B cell (primary cell): ENCODE measurements at regions not wholly inside any gene's neighbourhood (a gene's known extent, or its start where the extent isn't known, plus 50 kb on each side); places are given as distances from the start of the nearest gene placed in this dataset.
"Not testable (repeated sequence)": the region's sequence is repeated elsewhere in the genome, so short reads cannot be mapped to it uniquely, and the experiment has no call there.

ENCODE experiments used
- ATAC-seq: fragments of 200-7000 bp; cut with Tn5 transposase; one replicate; pipeline ENCODE4 v1.10.0; 2021; ENCODE audit warnings: low read depth, mild to moderate bottlenecking, moderate number of reproducible peaks, moderate library complexity
- CTCF ChIA-PET: fragments of 350-600 bp; sonication (Branson Sonifier 250); formaldehyde crosslinking; loops from one replicate; lab custom pipeline; 2021; ENCODE audit warnings: antibody characterized with exemption, inconsistent platforms; lab: Charles Lee
- POLR2A ChIA-PET: fragments of 350-600 bp; sonication (Branson Sonifier 250); formaldehyde crosslinking; loops from one replicate; lab custom pipeline; 2021; ENCODE audit warnings: antibody characterized with exemption; lab: Charles Lee
- DNase-seq: peaks from one replicate; pipeline ENCODE4 v3.0.0; 2013
- H2AFZ ChIP-seq: 2 replicates; pipeline ENCODE4 v1.6.1; 2012; ENCODE audit warnings: mild to moderate bottlenecking, low read depth, low read length; ENCODE audit not compliant: insufficient read depth, poor library complexity, severe bottlenecking
- H3K27ac ChIP-seq, 2 donors: 1 replicate in 1 of 2; 2 replicates in 1 of 2; pipeline ENCODE4 v1.5.1; 2012 to 2013; ENCODE audit warnings: low read length in 2 of 2, mild to moderate bottlenecking in 2 of 2, moderate library complexity in 1 of 2
- H3K27me3 ChIP-seq, 4 experiments: fragments of 200-600 bp in 1 of 4; sonication (generic) in 1 of 4; replicated peaks in 1 of 4; 1 replicate in 2 of 4; 2 replicates in 2 of 4; pipeline versions ENCODE4 v1.6.1 to v1.7.0; 2013 to 2016; ENCODE audit warnings: low read length in 3 of 4, mild to moderate bottlenecking in 2 of 4, mixed read lengths in 1 of 4, moderate library complexity in 1 of 4; ENCODE audit not compliant: insufficient read depth in 4 of 4, control insufficient read depth in 3 of 4; ENCODE audit errors: control extremely low read depth in 1 of 4
- H3K36me3 ChIP-seq, 2 experiments: replicated peaks in 1 of 2; 1 replicate in 1 of 2; 2 replicates in 1 of 2; pipeline versions ENCODE4 v1.6.1 to v1.7.1; 2013; ENCODE audit warnings: low read length in 1 of 2; ENCODE audit not compliant: insufficient read depth in 2 of 2, control insufficient read depth in 1 of 2; ENCODE audit errors: control extremely low read depth in 1 of 2, extremely low read depth in 1 of 2
- H3K4me1 ChIP-seq, 2 donors: fragments of 200-600 bp in 1 of 2; sonication (generic) in 1 of 2; 1 replicate in 1 of 2; 2 replicates in 1 of 2; pipeline versions ENCODE4 v1.5.1 to v1.6.1; 2013 to 2017; ENCODE audit warnings: low read length in 2 of 2; ENCODE audit not compliant: control insufficient read depth in 2 of 2, insufficient read depth in 2 of 2
- H3K4me2 ChIP-seq: replicated peaks from 2 replicates; pipeline ENCODE3; 2012; ENCODE audit warnings: mild to moderate bottlenecking, low read depth, low read length; ENCODE audit not compliant: poor library complexity, severe bottlenecking
- H3K4me3 ChIP-seq, 5 experiments: fragments of 200-600 bp in 1 of 5; sonication (generic) in 1 of 5; 1 replicate in 3 of 5; 2 replicates in 2 of 5; pipeline versions ENCODE4 v1.5.1 to v1.7.0; 2011 to 2016; ENCODE audit warnings: low read length in 4 of 5, mild to moderate bottlenecking in 4 of 5, low read depth in 2 of 5, control low read depth in 1 of 5, moderate library complexity in 1 of 5; ENCODE audit not compliant: insufficient read depth in 1 of 5; ENCODE audit errors: control extremely low read depth in 1 of 5, extremely low read depth in 1 of 5
- H3K79me2 ChIP-seq: fragments of 200-600 bp; sonication (generic); one replicate; pipeline ENCODE4 v1.6.0; 2016; ENCODE audit warnings: low read length; ENCODE audit not compliant: control insufficient read depth, insufficient read depth
- H3K9ac ChIP-seq: fragments of 200-600 bp; sonication (generic); 2 replicates; pipeline ENCODE4 v1.6.1; 2017; ENCODE audit warnings: mild to moderate bottlenecking, low read length, moderate library complexity
- H3K9me3 ChIP-seq, 3 donors: one replicate each; pipeline versions ENCODE4 v1.6.1 to v1.7.1; 2013; ENCODE audit warnings: low read length in 2 of 3; ENCODE audit not compliant: control insufficient read depth in 2 of 3, insufficient read depth in 1 of 3; ENCODE audit errors: control extremely low read depth in 1 of 3
- H4K20me1 ChIP-seq: 2 replicates; pipeline ENCODE4 v1.6.0; 2012; ENCODE audit warnings: mild to moderate bottlenecking, low read length; ENCODE audit not compliant: insufficient read depth, control insufficient read depth, poor library complexity, severe bottlenecking
- H3K27ac Mint-ChIP-seq: one replicate; pipeline ENCODE4 v1.8.0; 2021; ENCODE audit warnings: mixed read lengths
- H3K27me3 Mint-ChIP-seq: one replicate; pipeline ENCODE4 v1.8.0; 2021; ENCODE audit warnings: mixed read lengths
- H3K4me1 Mint-ChIP-seq: one replicate; pipeline ENCODE4 v1.8.0; 2021; ENCODE audit warnings: mixed read lengths
- H3K4me3 Mint-ChIP-seq: one replicate; pipeline ENCODE4 v1.8.0; 2021; ENCODE audit warnings: mixed read lengths
- H3K9me3 Mint-ChIP-seq: one replicate; pipeline ENCODE4 v1.8.0; 2022; ENCODE audit warnings: mixed read lengths; ENCODE audit not compliant: insufficient read depth
- EZH2 ChIP-seq: IDR thresholded peaks from 2 replicates; pipeline ENCODE4 v1.6.1; 2012; ENCODE audit warnings: borderline replicate concordance, low read depth, mild to moderate bottlenecking, moderate library complexity, low read length; ENCODE audit not compliant: insufficient read depth, poor library complexity, severe bottlenecking
- WGBS: methylation state at CpG from one replicate; pipeline ENCODE4 v1.1.5; 2013; ENCODE audit warnings: missing lambda C conversion rate; ENCODE audit not compliant: insufficient coverage; 5-methylcytosine and 5-hydroxymethylcytosine counted together
- intact Hi-C: fragments of 100-400 bp; cut with micrococcal nuclease; formaldehyde crosslinking; loops from one replicate; pipeline ENCODE4 v1.10.0; 2022
- TF ChIP-seq, protein P1 (sequence below): fragments of 200-600 bp; IDR thresholded peaks from one replicate; pipeline ENCODE4 v1.8.0; 2022; ENCODE audit warnings: antibody characterized with exemption, mild to moderate bottlenecking

DNA sequence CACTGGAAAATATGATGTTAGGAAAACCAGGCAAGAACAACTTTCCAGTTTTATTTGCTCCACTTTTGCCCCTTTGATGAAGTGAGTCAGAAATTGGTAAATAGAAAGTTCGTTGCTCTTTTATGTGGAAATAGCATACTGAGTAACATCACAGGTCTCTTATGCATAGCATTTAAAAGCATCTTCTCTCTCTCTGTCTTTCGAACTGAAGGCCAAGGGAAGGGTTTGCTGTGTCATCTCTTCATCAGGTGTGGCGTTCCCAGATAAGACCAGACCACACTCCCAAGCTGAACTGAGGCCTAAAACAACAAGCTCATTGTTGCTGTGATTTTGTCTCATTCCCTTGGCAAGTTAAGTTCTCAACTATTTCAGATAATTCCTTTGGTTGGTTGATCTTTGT, 131.8 kb upstream of the GRB10 start:
- ATAC-seq: no peak
- Histone ChIP-seq H3K36me3 (no peaks in the 10 kb centered on the region), H3K9me3 (peaks cover 0 to 7% (median 0%) of the 10 kb centered on the region in 3 donors), H3K79me2 (no peaks in the 10 kb centered on the region), H4K20me1 (no peaks in the 10 kb centered on the region), H3K4me2 (no peak overlapping the region), H2AFZ (no peak overlapping the region), H3K27ac (no peak overlapping the region), H3K4me3 (no peak overlapping the region), H3K4me1 (no peaks in the 10 kb centered on the region), H3K9ac (no peak overlapping the region), H3K27me3 (no peaks in the 10 kb centered on the region)
- TF ChIP-seq, protein P1, sequence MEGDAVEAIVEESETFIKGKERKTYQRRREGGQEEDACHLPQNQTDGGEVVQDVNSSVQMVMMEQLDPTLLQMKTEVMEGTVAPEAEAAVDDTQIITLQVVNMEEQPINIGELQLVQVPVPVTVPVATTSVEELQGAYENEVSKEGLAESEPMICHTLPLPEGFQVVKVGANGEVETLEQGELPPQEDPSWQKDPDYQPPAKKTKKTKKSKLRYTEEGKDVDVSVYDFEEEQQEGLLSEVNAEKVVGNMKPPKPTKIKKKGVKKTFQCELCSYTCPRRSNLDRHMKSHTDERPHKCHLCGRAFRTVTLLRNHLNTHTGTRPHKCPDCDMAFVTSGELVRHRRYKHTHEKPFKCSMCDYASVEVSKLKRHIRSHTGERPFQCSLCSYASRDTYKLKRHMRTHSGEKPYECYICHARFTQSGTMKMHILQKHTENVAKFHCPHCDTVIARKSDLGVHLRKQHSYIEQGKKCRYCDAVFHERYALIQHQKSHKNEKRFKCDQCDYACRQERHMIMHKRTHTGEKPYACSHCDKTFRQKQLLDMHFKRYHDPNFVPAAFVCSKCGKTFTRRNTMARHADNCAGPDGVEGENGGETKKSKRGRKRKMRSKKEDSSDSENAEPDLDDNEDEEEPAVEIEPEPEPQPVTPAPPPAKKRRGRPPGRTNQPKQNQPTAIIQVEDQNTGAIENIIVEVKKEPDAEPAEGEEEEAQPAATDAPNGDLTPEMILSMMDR: no peak
- no peak for TF ChIP-seq EZH2
- intact Hi-C loops: no loop called here
- DNase-seq: no peak
- ChIA-PET CTCF (no interaction called here), POLR2A (no interaction called here)
- no peaks in the 10 kb centered on the region for H3K9me3 Mint-ChIP-seq
- no peaks in the 10 kb centered on the region for H3K27me3 Mint-ChIP-seq
- no CpG with 5 or more reads among the region's 3 CpGs for WGBS
- H3K4me1 Mint-ChIP-seq: no peaks in the 10 kb centered on the region
- no peak overlapping the region for H3K4me3 Mint-ChIP-seq
- H3K27ac Mint-ChIP-seq: no peak overlapping the region

DNA sequence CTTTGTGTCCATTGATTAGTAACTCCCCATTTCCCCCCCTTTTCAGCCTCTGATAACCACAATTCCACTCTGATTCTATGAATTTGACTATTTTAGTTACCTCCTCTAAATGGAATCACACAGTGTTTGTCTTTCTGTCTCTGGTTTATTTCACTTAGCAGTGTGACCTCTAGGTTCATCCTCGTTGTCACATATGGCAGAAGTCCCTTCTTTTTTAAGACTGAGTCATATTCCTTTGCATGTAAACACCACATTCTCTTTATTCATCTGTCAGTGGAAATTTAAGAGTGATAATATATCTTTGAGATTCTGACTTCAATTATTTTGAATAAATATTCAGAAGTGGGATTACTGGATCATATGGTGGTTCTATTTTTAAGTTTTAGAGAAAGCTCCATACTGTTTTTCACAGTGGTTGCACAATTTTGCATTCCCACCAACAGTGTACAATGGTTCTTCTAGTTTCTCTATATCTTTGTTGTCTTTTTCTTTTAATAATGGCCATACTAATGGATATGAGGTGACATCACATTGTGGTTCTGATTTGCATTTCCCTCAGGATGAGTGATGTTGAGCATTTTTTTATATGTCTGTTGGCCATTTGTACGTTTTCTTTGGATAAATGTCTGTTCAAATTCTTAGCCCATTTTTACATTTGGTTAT, 126.1 kb upstream of the GRB10 start:
- no peaks in the 10 kb centered on the region for H4K20me1 ChIP-seq
- no peak overlapping the region for H3K27ac Mint-ChIP-seq
- peaks cover 7% of the 10 kb centered on the region for H3K9me3 Mint-ChIP-seq
- no peaks in the 10 kb centered on the region for H3K27me3 Mint-ChIP-seq
- intact Hi-C loops: no loop called here
- H3K27me3 ChIP-seq: no peaks in the 10 kb centered on the region
- no peak overlapping the region for H3K4me3 Mint-ChIP-seq
- DNase-seq (no peak), ATAC-seq (no peak)
- no peaks in the 10 kb centered on the region for H3K4me1 ChIP-seq
- H3K4me3 ChIP-seq: no peak overlapping the region
- no peaks in the 10 kb centered on the region for H3K79me2 ChIP-seq
- ChIA-PET CTCF (no interaction called here), POLR2A (no interaction called here)
- TF ChIP-seq, protein P1: no peak
- TF ChIP-seq EZH2: no peak
- no peak overlapping the region for H3K4me2 ChIP-seq
- H2AFZ ChIP-seq: no peak overlapping the region
- no peak overlapping the region for H3K9ac ChIP-seq
- H3K27ac ChIP-seq: no peak overlapping the region
- H3K9me3 ChIP-seq: peaks cover 0 to 3% (median 0%) of the 10 kb centered on the region in 3 donors
- no peaks in the 10 kb centered on the region for H3K4me1 Mint-ChIP-seq
- 40% methylated on average over 1 of the region's 2 CpGs for WGBS
- H3K36me3 ChIP-seq: no peaks in the 10 kb centered on the region

DNA sequence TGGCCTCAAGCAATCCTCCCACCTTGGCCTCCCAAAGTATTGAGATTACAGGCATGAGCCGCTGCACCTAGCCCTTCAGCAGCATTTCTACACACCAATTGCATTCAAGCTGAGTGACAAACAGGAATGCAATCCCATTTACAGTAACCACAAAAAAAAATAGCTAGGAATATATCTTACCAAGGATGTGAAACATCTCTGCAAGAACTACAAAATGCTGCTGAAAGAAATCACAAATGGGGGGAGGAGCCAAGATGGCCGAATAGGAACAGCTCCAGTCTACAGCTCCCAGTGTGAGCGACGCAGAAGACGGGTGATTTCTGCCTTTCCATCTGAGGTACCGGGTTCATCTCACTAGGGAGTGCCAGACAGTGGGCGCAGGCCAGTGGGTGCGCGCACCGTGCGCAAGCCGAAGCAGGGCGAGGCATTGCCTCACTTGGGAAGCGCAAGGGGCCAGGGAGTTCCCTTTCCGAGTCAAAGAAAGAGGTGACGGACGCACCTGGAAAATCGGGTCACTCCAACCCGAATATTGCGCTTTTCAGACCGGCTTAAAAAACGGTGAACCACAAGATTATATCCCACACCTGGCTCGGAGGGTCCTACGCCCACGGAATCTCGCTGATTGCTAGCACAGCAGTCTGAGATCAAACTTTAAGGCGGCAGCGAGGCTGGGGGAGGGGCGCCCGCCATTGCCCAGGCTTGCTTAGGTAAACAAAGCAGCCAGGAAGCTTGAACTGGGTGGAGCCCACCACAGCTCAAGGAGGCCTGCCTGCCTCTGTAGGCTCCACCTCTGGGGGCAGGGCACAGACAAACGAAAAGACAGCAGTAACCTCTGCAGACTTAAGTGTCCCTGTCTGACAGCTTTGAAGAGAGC, 116.1 kb upstream of the GRB10 start:
- not testable (repeated sequence) for H2AFZ ChIP-seq, H3K4me1 Mint-ChIP-seq, H3K4me3 Mint-ChIP-seq

More for the DNA sequence above, 116.1 kb upstream of the GRB10 start:
- H3K4me2 ChIP-seq, DNase-seq, intact Hi-C loops, ATAC-seq, H3K27me3 ChIP-seq, H3K27me3 Mint-ChIP-seq, H3K4me3 ChIP-seq, H3K9me3 ChIP-seq, H3K27ac Mint-ChIP-seq, POLR2A ChIA-PET, H4K20me1 ChIP-seq, H3K36me3 ChIP-seq, H3K9me3 Mint-ChIP-seq, H3K9ac ChIP-seq, H3K4me1 ChIP-seq, CTCF ChIA-PET, H3K79me2 ChIP-seq, H3K27ac ChIP-seq: not testable (repeated sequence)
- 99% methylated on average over 12 of the region's 31 CpGs for WGBS
